IMR-90 (cell line): ENCODE measurements at regions not wholly inside any gene's neighbourhood (a gene's known extent, or its start where the extent isn't known, plus 50 kb on each side); places are given as distances from the start of the nearest gene placed in this dataset.

Experiments
- ATAC-seq: fragments of 200-7000 bp; cut with Tn5 transposase; 2 replicates; pipeline ENCODE4 v1.9.1; 2020; ENCODE audit warnings: low read depth, mild to moderate bottlenecking, moderate library complexity
- BruUV-seq: library from RNA; stranded (reverse); fragments of 400-500 nt; replicated peaks from 2 replicates; lab custom pipeline; 2021; lab: Mats Ljungman, UMichigan
- CTCF ChIA-PET: fragments of 300-600 bp; formaldehyde crosslinking; extraction: SDS; loops from one replicate; lab custom pipeline; 2021; ENCODE audit warnings: antibody characterized with exemption; lab: Yijun Ruan, JAX
- POLR2A ChIA-PET: fragments of 300-600 bp; sonication (Branson Sonifier 250); formaldehyde crosslinking; loops from one replicate; lab custom pipeline; 2022; ENCODE audit warnings: antibody characterized with exemption; ENCODE audit not compliant: unreplicated experiment; lab: Charles Lee
- DNase-seq: peaks from one replicate; pipeline ENCODE4 v3.0.0; 2013
- H2AFZ ChIP-seq: replicated peaks from 2 replicates; pipeline ENCODE3; 2013; ENCODE audit warnings: low read length, mild to moderate bottlenecking; ENCODE audit not compliant: poor library complexity
- H2AK5ac ChIP-seq: 2 replicates; pipeline ENCODE4 v1.6.1; 2013; ENCODE audit warnings: low read depth, low read length, inconsistent platforms
- H2AK9ac ChIP-seq: replicated peaks from 2 replicates; pipeline ENCODE3; 2013; ENCODE audit warnings: mild to moderate bottlenecking, low read depth, low read length, moderate library complexity; ENCODE audit not compliant: poor library complexity
- H2BK120ac ChIP-seq: 2 replicates; pipeline ENCODE4 v1.6.1; 2013; ENCODE audit warnings: low read depth, low read length, inconsistent platforms
- H2BK15ac ChIP-seq: 3 replicates; pipeline ENCODE4 v1.6.1; 2013; ENCODE audit warnings: low read depth, low read length, inconsistent platforms
- H2BK20ac ChIP-seq: 2 replicates; pipeline ENCODE4 v1.6.1; 2013; ENCODE audit warnings: low read depth, mild to moderate bottlenecking, inconsistent platforms, low read length, moderate library complexity
- H2BK5ac ChIP-seq: 2 replicates; pipeline ENCODE4 v1.6.1; 2013; ENCODE audit warnings: mild to moderate bottlenecking, low read depth, low read length, inconsistent platforms; ENCODE audit not compliant: poor library complexity, severe bottlenecking
- H3K14ac ChIP-seq: replicated peaks from 2 replicates; pipeline ENCODE4 v1.6.1; 2013; ENCODE audit warnings: low read depth, low read length, inconsistent platforms
- H3K18ac ChIP-seq: 2 replicates; pipeline ENCODE4 v1.6.1; 2013; ENCODE audit warnings: low read depth, low read length, control low read depth
- H3K23ac ChIP-seq: 2 replicates; pipeline ENCODE4 v1.6.1; 2013; ENCODE audit warnings: low read depth, low read length, inconsistent platforms
- H3K27ac ChIP-seq: 2 replicates; pipeline ENCODE4 v1.5.1; 2013; ENCODE audit warnings: mild to moderate bottlenecking, control low read depth, low read length; ENCODE audit not compliant: insufficient read depth
- H3K27me3 ChIP-seq: 2 replicates; pipeline ENCODE4 v1.6.1; 2013; ENCODE audit warnings: low read length; ENCODE audit not compliant: control insufficient read depth, insufficient read depth
- H3K36me3 ChIP-seq: 2 replicates; pipeline ENCODE4 v1.6.1; 2013; ENCODE audit warnings: low read length, mixed read lengths; ENCODE audit not compliant: control insufficient read depth, insufficient read depth
- H3K4ac ChIP-seq: 2 replicates; pipeline ENCODE4 v1.6.1; 2013; ENCODE audit warnings: low read depth, low read length, inconsistent platforms
- H3K4me1 ChIP-seq: 2 replicates; pipeline ENCODE4 v1.6.1; 2013; ENCODE audit warnings: low read length, mixed read lengths; ENCODE audit not compliant: control insufficient read depth, insufficient read depth
- H3K4me2 ChIP-seq: 2 replicates; pipeline ENCODE4 v1.6.1; 2013; ENCODE audit warnings: low read depth, mild to moderate bottlenecking, control low read depth, low read length, moderate library complexity
- H3K4me3 ChIP-seq: 2 replicates; pipeline ENCODE4 v1.5.1; 2013; ENCODE audit warnings: low read depth, mild to moderate bottlenecking, control low read depth, low read length, moderate library complexity; ENCODE audit not compliant: insufficient read depth
- H3K56ac ChIP-seq: 2 replicates; pipeline ENCODE4 v1.6.1; 2013; ENCODE audit warnings: low read length, inconsistent platforms; ENCODE audit not compliant: insufficient read depth; ENCODE audit errors: extremely low read depth
- H3K79me1 ChIP-seq, 2 experiments: 2 replicates each; pipeline ENCODE4 v1.6.1; 2013; ENCODE audit warnings: low read length in 2 of 2, inconsistent platforms in 1 of 2, low read depth in 1 of 2
- H3K9ac ChIP-seq: 2 replicates; pipeline ENCODE4 v1.6.1; 2013; ENCODE audit warnings: low read depth, low read length, control low read depth
- H3K9me1 ChIP-seq: 2 replicates; pipeline ENCODE4 v1.6.1; 2013; ENCODE audit warnings: low read length, inconsistent platforms; ENCODE audit not compliant: insufficient read depth
- H3K9me3 ChIP-seq: 2 replicates; pipeline ENCODE4 v1.6.1; 2013; ENCODE audit warnings: low read length; ENCODE audit not compliant: control insufficient read depth, insufficient read depth
- H4K20me1 ChIP-seq: 2 replicates; pipeline ENCODE4 v1.6.1; 2013; ENCODE audit warnings: low read length, inconsistent platforms; ENCODE audit not compliant: insufficient read depth
- H4K5ac ChIP-seq: 2 replicates; pipeline ENCODE4 v1.6.1; 2013; ENCODE audit warnings: mild to moderate bottlenecking, low read depth, low read length, control low read depth
- H4K8ac ChIP-seq, 2 experiments: 2 replicates each; pipeline ENCODE4 v1.6.1; 2013; ENCODE audit warnings: low read depth in 2 of 2, low read length in 2 of 2, control low read depth in 1 of 2, inconsistent platforms in 1 of 2
- H4K91ac ChIP-seq: 2 replicates; pipeline ENCODE4 v1.6.1; 2013; ENCODE audit warnings: low read depth, low read length, inconsistent platforms; ENCODE audit not compliant: insufficient read depth
- BHLHE40 ChIP-seq: fragments of 150-350 bp; IDR thresholded peaks from 2 replicates; pipeline ENCODE4 v1.6.1; 2016; ENCODE audit warnings: mild to moderate bottlenecking, low read depth, low read length
- MAFK ChIP-seq: IDR thresholded peaks from 2 replicates; pipeline ENCODE4 v1.6.1; 2012; ENCODE audit warnings: low read depth, low read length, improper control_type of control experiment
- SMC3 ChIP-seq: fragments of 150-350 bp; IDR thresholded peaks from 2 replicates; pipeline ENCODE4 v1.6.1; 2016; ENCODE audit warnings: low read depth, mild to moderate bottlenecking, antibody characterized with exemption, low read length, moderate library complexity
- USF2 ChIP-seq: fragments of 150-350 bp; IDR thresholded peaks from 2 replicates; pipeline ENCODE4 v1.6.1; 2017; ENCODE audit warnings: mild to moderate bottlenecking, antibody characterized with exemption, low read length, low read depth
- WGBS, 2 experiments: methylation state at CpG; one replicate each; pipeline versions ENCODE4 v1.1.5 to v1.1.7; 2013; ENCODE audit warnings: missing lambda C conversion rate in 2 of 2; ENCODE audit not compliant: insufficient read length in 1 of 2; ENCODE audit errors: extremely low coverage in 2 of 2; 5-methylcytosine and 5-hydroxymethylcytosine counted together
- dilution Hi-C: fragments of 300-500 bp; cut with HindIII; formaldehyde crosslinking; loops from one replicate; pipeline ENCODE4 v1.14.3; 2018; ENCODE audit warnings: low sequenced_read_pairs; ENCODE audit not compliant: unreplicated experiment
- in situ Hi-C: fragments of 300-500 bp; cut with MboI; formaldehyde crosslinking; loops from 3 replicates; pipeline ENCODE4 v1.14.3; 2019; ENCODE audit warnings: low sequenced_read_pairs, inconsistent platforms, mixed read lengths
- intact Hi-C: fragments of 100-400 bp; cut with micrococcal nuclease; formaldehyde crosslinking; loops from 2 replicates; pipeline ENCODE4 v1.10.0; 2022

GRCh38 chr5:165397516-165397915 is 1892.1 kb downstream of the MAT2B start:
- no peak overlapping the region for H3K14ac ChIP-seq
- no peaks in the 10 kb centered on the region for H3K4me1 ChIP-seq
- no peak overlapping the region for H3K4me2 ChIP-seq
- no peak overlapping the region for H2BK20ac ChIP-seq
- no peak for TF ChIP-seq BHLHE40
- no peak for TF ChIP-seq USF2
- no peak for TF ChIP-seq SMC3
- no peak for TF ChIP-seq MAFK
- H3K27me3 ChIP-seq, result no peaks in the 10 kb centered on the region
- H3K4ac ChIP-seq, result no peak overlapping the region
- no peak overlapping the region for H4K5ac ChIP-seq
- POLR2A ChIA-PET, result no interaction called here
- CTCF ChIA-PET, result no interaction called here
- H3K56ac ChIP-seq, result no peak overlapping the region
- BruUV-seq, result no TSS peak
- no peak overlapping the region for H2BK15ac ChIP-seq
- H3K36me3 ChIP-seq, result no peaks in the 10 kb centered on the region
- no peak overlapping the region for H2AFZ ChIP-seq
- no peaks in the 10 kb centered on the region for H3K9me3 ChIP-seq
- no peak overlapping the region for H3K4me3 ChIP-seq
- no peak overlapping the region for H4K91ac ChIP-seq
- ATAC-seq (no peak), DNase-seq (no peak)
- no peak overlapping the region for H2BK120ac ChIP-seq
- H3K9ac ChIP-seq, result no peak overlapping the region
- WGBS, 2 experiments, result no CpG with 5 or more reads among the region's 1 CpG
- intact Hi-C loops (no loop called here), dilution Hi-C loops (no loop called here), in situ Hi-C loops (no loop called here)
- H4K8ac ChIP-seq, result no peak overlapping the region
- H2BK5ac ChIP-seq, result no peak overlapping the region
- no peak overlapping the region for H2AK5ac ChIP-seq
- H3K23ac ChIP-seq, result no peak overlapping the region
- H2AK9ac ChIP-seq, result no peak overlapping the region
- H3K9me1 ChIP-seq, result no peaks in the 10 kb centered on the region
- no peak overlapping the region for H3K18ac ChIP-seq
- H4K20me1 ChIP-seq, result no peaks in the 10 kb centered on the region
- H3K27ac ChIP-seq, result no peak overlapping the region
- H3K79me1 ChIP-seq, result no peaks in the 10 kb centered on the region
